Astrocyte of the cerebellum (primary cell): ENCODE measurements at regions not wholly inside any gene's neighbourhood (a gene's known extent, or its start where the extent isn't known, plus 50 kb on each side); places are given as distances from the start of the nearest gene placed in this dataset.

Source experiments
- DNase-seq: peaks from one replicate; pipeline ENCODE4 v3.0.0-alpha.2; 2011; ENCODE audit warnings: low read depth
- H3K4me3 ChIP-seq: 2 replicates; pipeline ENCODE4 v1.5.1; 2011; ENCODE audit warnings: mild to moderate bottlenecking, low read depth, low read length, moderate library complexity
- CTCF ChIP-seq: IDR thresholded peaks from 2 replicates; pipeline ENCODE4 v1.5.1; 2012; ENCODE audit warnings: low read length, low read depth, moderate library complexity, mild to moderate bottlenecking; ENCODE audit errors: missing control alignments
- in situ Hi-C: cut with HindIII; loops from 2 replicates; pipeline ENCODE4 v1.10.0; 2017; ENCODE audit warnings: low sequenced_read_pairs

GRCh38 chr5:138631096-138631928 lies 56.1 kb upstream of the HSPA9 start:
- no peak overlapping the region for H3K4me3 ChIP-seq
- DNase-seq = no peak
- TF ChIP-seq CTCF = no peak
- in situ Hi-C loops = no loop called here

- no peak overlapping the region for H3K4me3 ChIP-seq
- no peak for DNase-seq
- in situ Hi-C loops = no loop called here
- no peak for TF ChIP-seq CTCF
Observed at GRCh38 chr5:138629392-138629791, 54.2 kb upstream of the HSPA9 start.

- DNase-seq = no peak
- in situ Hi-C loops = no loop called here
- H3K4me3 ChIP-seq = no peak overlapping the region
- TF ChIP-seq CTCF = no peak
Observed at GRCh38 chr5:138626333-138626944, 51.2 kb upstream of the HSPA9 start.

GRCh38 chr5:138625134-138625533 lies 49.9 kb upstream of the HSPA9 start:
- H3K4me3 ChIP-seq = no peak overlapping the region
- DNase-seq = no peak
- in situ Hi-C loops = no loop called here
- no peak for TF ChIP-seq CTCF
